Caco-2 (cell line): ENCODE measurements at regions not wholly inside any gene's neighbourhood (a gene's known extent, or its start where the extent isn't known, plus 50 kb on each side); places are given as distances from the start of the nearest gene placed in this dataset.

Source experiments
- BruUV-seq: library from RNA; stranded (reverse); fragments of 400-500 nt; replicated peaks from 2 replicates; lab custom pipeline; 2021; lab: Mats Ljungman, UMichigan
- CTCF ChIA-PET: fragments of 300-600 bp; sonication (Branson Sonifier 250); formaldehyde crosslinking; loops from one replicate; lab custom pipeline; 2022; ENCODE audit warnings: antibody characterized with exemption; lab: Charles Lee
- POLR2A ChIA-PET: fragments of 300-600 bp; sonication (Branson Sonifier 250); formaldehyde crosslinking; loops from one replicate; lab custom pipeline; 2022; ENCODE audit warnings: antibody characterized with exemption; lab: Charles Lee
- DNase-seq, 2 experiments: peaks; one replicate each; pipeline versions ENCODE4 v3.0.0 to v3.0.0-alpha.2; 2020 to 2022
- H3K27me3 ChIP-seq: replicated peaks from 2 replicates; pipeline ENCODE4 v1.6.0; 2011; ENCODE audit warnings: low read length; ENCODE audit not compliant: control insufficient read depth, insufficient read depth
- H3K36me3 ChIP-seq: 2 replicates; pipeline ENCODE4 v1.5.1; 2011; ENCODE audit warnings: low read length; ENCODE audit not compliant: control insufficient read depth, insufficient read depth
- H3K4me1 ChIP-seq: fragments of 250-450 bp; sonication (Bioruptor Pico); 2 replicates; pipeline ENCODE4 v1.5.1; 2020; ENCODE audit warnings: mild to moderate bottlenecking
- H3K4me3 ChIP-seq: 2 replicates; pipeline ENCODE4 v1.5.1; 2011; ENCODE audit warnings: low read depth, mild to moderate bottlenecking, control low read depth, low read length
- H3K9me3 ChIP-seq: fragments of 250-450 bp; sonication (Bioruptor Pico); 2 replicates; pipeline ENCODE4 v1.5.1; 2020; ENCODE audit warnings: mild to moderate bottlenecking, moderate library complexity
- H3K27ac Mint-ChIP-seq: one replicate; pipeline ENCODE4 v1.8.0; 2022; ENCODE audit warnings: mixed read lengths; ENCODE audit not compliant: unreplicated experiment
- H3K27me3 Mint-ChIP-seq: one replicate; pipeline ENCODE4 v1.8.0; 2022; ENCODE audit warnings: mixed read lengths; ENCODE audit not compliant: insufficient read depth, unreplicated experiment
- H3K36me3 Mint-ChIP-seq: one replicate; pipeline ENCODE4 v1.8.0; 2022; ENCODE audit warnings: mild to moderate bottlenecking, mixed read lengths; ENCODE audit not compliant: insufficient read depth, unreplicated experiment
- H3K4me1 Mint-ChIP-seq: one replicate; pipeline ENCODE4 v1.8.0; 2022; ENCODE audit warnings: low read depth, mixed read lengths; ENCODE audit not compliant: unreplicated experiment
- H3K4me3 Mint-ChIP-seq: one replicate; pipeline ENCODE4 v1.8.0; 2022; ENCODE audit warnings: mild to moderate bottlenecking, moderate library complexity, mixed read lengths; ENCODE audit not compliant: unreplicated experiment
- H3K9me3 Mint-ChIP-seq: one replicate; pipeline ENCODE4 v1.8.0; 2022; ENCODE audit warnings: mixed read lengths; ENCODE audit not compliant: unreplicated experiment
- intact Hi-C: fragments of 100-400 bp; cut with micrococcal nuclease; formaldehyde crosslinking; loops from one replicate; pipeline ENCODE4 v1.10.0; 2022; ENCODE audit not compliant: unreplicated experiment
- TF ChIP-seq, protein P1 (sequence below), 2 experiments: fragments of 200-600 bp in 1 of 2; IDR thresholded peaks; 1 replicate in 1 of 2; 2 replicates in 1 of 2; pipeline versions ENCODE4 v1.5.1 to v1.8.0; 2011 to 2022; ENCODE audit warnings: antibody characterized with exemption in 1 of 2, control low read depth in 1 of 2, inconsistent platforms in 1 of 2, low read depth in 1 of 2, low read length in 1 of 2, mild to moderate bottlenecking in 1 of 2, moderate library complexity in 1 of 2; ENCODE audit not compliant: insufficient read depth in 1 of 2, severe bottlenecking in 1 of 2, unreplicated experiment in 1 of 2

GRCh38 chr18:71238974-71239624 is 950.3 kb downstream of the SOCS6 start:
- ChIA-PET POLR2A (no interaction called here), CTCF (no interaction called here)
- Mint-ChIP-seq H3K27me3 (peaks cover 3% of the 10 kb centered on the region), H3K27ac (no peak overlapping the region), H3K4me1 (no peaks in the 10 kb centered on the region), H3K9me3 (no peaks in the 10 kb centered on the region), H3K4me3 (no peak overlapping the region), H3K36me3 (no peaks in the 10 kb centered on the region)
- no peak overlapping the region for H3K4me3 ChIP-seq
- no peaks in the 10 kb centered on the region for H3K36me3 ChIP-seq
- BruUV-seq, result no TSS peak
- no peaks in the 10 kb centered on the region for H3K9me3 ChIP-seq
- no peaks in the 10 kb centered on the region for H3K4me1 ChIP-seq
- intact Hi-C loops, result no loop called here
- H3K27me3 ChIP-seq, result no peaks in the 10 kb centered on the region
- DNase-seq, result no peak
- TF ChIP-seq, protein P1, sequence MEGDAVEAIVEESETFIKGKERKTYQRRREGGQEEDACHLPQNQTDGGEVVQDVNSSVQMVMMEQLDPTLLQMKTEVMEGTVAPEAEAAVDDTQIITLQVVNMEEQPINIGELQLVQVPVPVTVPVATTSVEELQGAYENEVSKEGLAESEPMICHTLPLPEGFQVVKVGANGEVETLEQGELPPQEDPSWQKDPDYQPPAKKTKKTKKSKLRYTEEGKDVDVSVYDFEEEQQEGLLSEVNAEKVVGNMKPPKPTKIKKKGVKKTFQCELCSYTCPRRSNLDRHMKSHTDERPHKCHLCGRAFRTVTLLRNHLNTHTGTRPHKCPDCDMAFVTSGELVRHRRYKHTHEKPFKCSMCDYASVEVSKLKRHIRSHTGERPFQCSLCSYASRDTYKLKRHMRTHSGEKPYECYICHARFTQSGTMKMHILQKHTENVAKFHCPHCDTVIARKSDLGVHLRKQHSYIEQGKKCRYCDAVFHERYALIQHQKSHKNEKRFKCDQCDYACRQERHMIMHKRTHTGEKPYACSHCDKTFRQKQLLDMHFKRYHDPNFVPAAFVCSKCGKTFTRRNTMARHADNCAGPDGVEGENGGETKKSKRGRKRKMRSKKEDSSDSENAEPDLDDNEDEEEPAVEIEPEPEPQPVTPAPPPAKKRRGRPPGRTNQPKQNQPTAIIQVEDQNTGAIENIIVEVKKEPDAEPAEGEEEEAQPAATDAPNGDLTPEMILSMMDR (IDR thresholded peaks at IDR 0.05; ENCODE audit: insufficient read depth in 1 of 2, low read depth in 1 of 2, low read length in 1 of 2, severe bottlenecking in 1 of 2, unreplicated experiment in 1 of 2), result no peak

GRCh38 chr18:71237641-71238040 is 948.8 kb downstream of the SOCS6 start:
- Histone ChIP-seq H3K4me3 (no peak overlapping the region), H3K4me1 (no peaks in the 10 kb centered on the region), H3K36me3 (no peaks in the 10 kb centered on the region), H3K27me3 (no peaks in the 10 kb centered on the region), H3K9me3 (no peaks in the 10 kb centered on the region)
- Mint-ChIP-seq H3K4me1 (no peaks in the 10 kb centered on the region), H3K27ac (no peak overlapping the region), H3K4me3 (no peak overlapping the region), H3K27me3 (peaks cover 3% of the 10 kb centered on the region), H3K36me3 (no peaks in the 10 kb centered on the region), H3K9me3 (no peaks in the 10 kb centered on the region)
- DNase-seq, result no peak
- intact Hi-C loops, result no loop called here
- TF ChIP-seq, protein P1 (IDR thresholded peaks at IDR 0.05; ENCODE audit: insufficient read depth in 1 of 2, low read depth in 1 of 2, low read length in 1 of 2, severe bottlenecking in 1 of 2, unreplicated experiment in 1 of 2), result no peak
- CTCF ChIA-PET, result no interaction called here
- POLR2A ChIA-PET, result no interaction called here
- BruUV-seq, result no TSS peak

- Mint-ChIP-seq H3K27ac (no peak overlapping the region), H3K9me3 (no peaks in the 10 kb centered on the region)
- TF ChIP-seq, protein P1 (IDR thresholded peaks at IDR 0.05; ENCODE audit: insufficient read depth in 1 of 2, low read depth in 1 of 2, low read length in 1 of 2, severe bottlenecking in 1 of 2, unreplicated experiment in 1 of 2), result no peak
Measured at GRCh38 chr18:71233177-71233576, 944.3 kb downstream of the SOCS6 start.

More at GRCh38 chr18:71233177-71233576, 944.3 kb downstream of the SOCS6 start:
- Histone ChIP-seq H3K4me1 (no peaks in the 10 kb centered on the region), H3K9me3 (no peaks in the 10 kb centered on the region), H3K27me3 (no peaks in the 10 kb centered on the region), H3K4me3 (no peak overlapping the region), H3K36me3 (no peaks in the 10 kb centered on the region)
- no peak overlapping the region for H3K4me3 Mint-ChIP-seq
- ChIA-PET POLR2A (no interaction called here), CTCF (no interaction called here)
- peaks cover 3% of the 10 kb centered on the region for H3K27me3 Mint-ChIP-seq
- H3K36me3 Mint-ChIP-seq, result no peaks in the 10 kb centered on the region
- intact Hi-C loops, result no loop called here
- DNase-seq, result no peak
- H3K4me1 Mint-ChIP-seq, result no peaks in the 10 kb centered on the region
- no TSS peak for BruUV-seq
